22Rv1 (cell line): ENCODE measurements at regions not wholly inside any gene's neighbourhood (a gene's known extent, or its start where the extent isn't known, plus 50 kb on each side); places are given as distances from the start of the nearest gene placed in this dataset.

Experiments
- ZFX ChIP-seq: fragments of 450-650 bp; IDR thresholded peaks from 2 replicates; pipeline ENCODE4 v1.6.1; 2017; ENCODE audit warnings: antibody characterized with exemption, borderline replicate concordance
- TF ChIP-seq, protein P1 (sequence below): fragments of 450-650 bp; IDR thresholded peaks from 2 replicates; pipeline ENCODE4 v1.5.1; 2017; ENCODE audit warnings: mild to moderate bottlenecking

DNA sequence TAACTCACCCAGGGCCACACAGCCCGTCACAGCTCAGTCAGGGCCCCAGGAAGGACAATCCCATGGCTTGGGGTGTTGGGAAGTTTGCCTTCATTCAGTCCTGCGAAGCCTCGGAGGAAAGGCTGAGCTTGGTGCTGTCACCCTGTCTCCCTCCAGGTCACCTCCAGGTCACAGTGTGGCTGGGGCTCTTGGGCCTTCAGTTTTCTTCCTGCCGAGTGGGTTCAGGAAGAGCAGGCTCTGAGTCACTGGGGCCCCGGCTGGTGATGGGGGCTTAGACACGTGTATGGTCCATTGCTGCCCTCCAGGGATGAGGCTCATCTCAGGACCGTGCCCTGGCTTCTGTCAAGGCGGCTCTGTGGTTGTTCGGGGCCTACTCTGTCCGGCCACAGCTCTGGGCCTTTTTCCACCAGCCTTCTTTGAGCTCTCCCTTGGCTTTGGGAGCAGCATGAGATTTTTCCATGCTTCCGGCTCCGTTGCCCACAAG, 118.6 kb downstream of the INHBB start:
- TF ChIP-seq, protein P1, sequence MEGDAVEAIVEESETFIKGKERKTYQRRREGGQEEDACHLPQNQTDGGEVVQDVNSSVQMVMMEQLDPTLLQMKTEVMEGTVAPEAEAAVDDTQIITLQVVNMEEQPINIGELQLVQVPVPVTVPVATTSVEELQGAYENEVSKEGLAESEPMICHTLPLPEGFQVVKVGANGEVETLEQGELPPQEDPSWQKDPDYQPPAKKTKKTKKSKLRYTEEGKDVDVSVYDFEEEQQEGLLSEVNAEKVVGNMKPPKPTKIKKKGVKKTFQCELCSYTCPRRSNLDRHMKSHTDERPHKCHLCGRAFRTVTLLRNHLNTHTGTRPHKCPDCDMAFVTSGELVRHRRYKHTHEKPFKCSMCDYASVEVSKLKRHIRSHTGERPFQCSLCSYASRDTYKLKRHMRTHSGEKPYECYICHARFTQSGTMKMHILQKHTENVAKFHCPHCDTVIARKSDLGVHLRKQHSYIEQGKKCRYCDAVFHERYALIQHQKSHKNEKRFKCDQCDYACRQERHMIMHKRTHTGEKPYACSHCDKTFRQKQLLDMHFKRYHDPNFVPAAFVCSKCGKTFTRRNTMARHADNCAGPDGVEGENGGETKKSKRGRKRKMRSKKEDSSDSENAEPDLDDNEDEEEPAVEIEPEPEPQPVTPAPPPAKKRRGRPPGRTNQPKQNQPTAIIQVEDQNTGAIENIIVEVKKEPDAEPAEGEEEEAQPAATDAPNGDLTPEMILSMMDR: no peak
- TF ChIP-seq ZFX: no peak
